Upper lobe of right lung (tissue), 1 donor: ENCODE measurements at regions not wholly inside any gene's neighbourhood (a gene's known extent, or its start where the extent isn't known, plus 50 kb on each side); places are given as distances from the start of the nearest gene placed in this dataset.
A peak's percentile ranks its signal among the peaks of the same experiment; 100 is the strongest.
"Not testable (repeated sequence)": the region's sequence is repeated elsewhere in the genome, so short reads cannot be mapped to it uniquely, and the experiment has no call there.

Source experiments
- ATAC-seq: fragments of 200-7000 bp; cut with Tn5 transposase; one replicate; pipeline ENCODE4 v1.9.1; 2020; ENCODE audit warnings: mild to moderate bottlenecking, moderate library complexity
- DNase-seq: peaks from one replicate; pipeline ENCODE4 v3.0.0-alpha.2; 2020
- H3K27ac ChIP-seq: fragments of 200-600 bp; one replicate; pipeline ENCODE4 v1.8.0; 2022
- H3K27me3 ChIP-seq: fragments of 200-600 bp; one replicate; pipeline ENCODE4 v1.8.0; 2022; ENCODE audit warnings: mild to moderate bottlenecking
- H3K36me3 ChIP-seq: fragments of 200-600 bp; one replicate; pipeline ENCODE4 v1.8.0; 2022
- H3K4me1 ChIP-seq: fragments of 200-600 bp; one replicate; pipeline ENCODE4 v1.8.0; 2022
- H3K4me3 ChIP-seq: fragments of 200-600 bp; one replicate; pipeline ENCODE4 v1.8.0; 2022; ENCODE audit warnings: mild to moderate bottlenecking
- H3K9me3 ChIP-seq: fragments of 200-600 bp; one replicate; pipeline ENCODE4 v1.8.0; 2022
- intact Hi-C: fragments of 100-400 bp; cut with DNase I; formaldehyde crosslinking; loops from one replicate; pipeline ENCODE4 v1.11.0; 2022
- TF ChIP-seq, protein P1 (sequence below): fragments of 200-600 bp; IDR thresholded peaks from one replicate; pipeline ENCODE4 v1.8.0; 2022; ENCODE audit warnings: antibody characterized with exemption
- donor health status: DM: no; HTN: yes; CAD: no; lungs with severe emphysema.

DNA sequence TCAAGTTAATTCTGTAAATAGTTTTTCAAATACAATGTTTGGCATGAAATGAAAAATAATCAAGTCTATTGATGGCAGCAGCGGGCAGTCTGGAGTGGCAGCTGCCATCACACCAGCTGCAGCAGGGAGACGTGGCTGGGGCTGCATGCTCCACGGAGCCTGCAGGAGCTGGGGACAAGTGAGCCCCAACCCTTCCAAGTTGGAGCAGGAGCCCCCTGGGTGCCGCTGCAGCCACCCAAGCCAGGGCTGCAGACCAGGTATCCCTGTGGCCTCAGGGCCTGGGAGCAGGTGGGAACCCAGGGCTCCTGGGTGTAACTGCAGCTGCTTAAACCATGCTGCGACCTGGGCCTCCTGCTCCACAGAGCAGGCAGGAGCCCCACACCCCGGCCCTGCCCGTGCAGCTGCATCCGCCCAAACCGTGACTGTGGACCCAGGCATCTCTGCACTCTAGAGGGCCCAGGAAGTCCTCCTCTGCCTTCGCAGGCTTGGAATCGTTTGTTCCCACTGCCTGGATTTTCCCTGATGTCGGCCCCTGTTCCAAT, 257.4 kb downstream of the PLOD2 start:
- no peak for DNase-seq

DNA sequence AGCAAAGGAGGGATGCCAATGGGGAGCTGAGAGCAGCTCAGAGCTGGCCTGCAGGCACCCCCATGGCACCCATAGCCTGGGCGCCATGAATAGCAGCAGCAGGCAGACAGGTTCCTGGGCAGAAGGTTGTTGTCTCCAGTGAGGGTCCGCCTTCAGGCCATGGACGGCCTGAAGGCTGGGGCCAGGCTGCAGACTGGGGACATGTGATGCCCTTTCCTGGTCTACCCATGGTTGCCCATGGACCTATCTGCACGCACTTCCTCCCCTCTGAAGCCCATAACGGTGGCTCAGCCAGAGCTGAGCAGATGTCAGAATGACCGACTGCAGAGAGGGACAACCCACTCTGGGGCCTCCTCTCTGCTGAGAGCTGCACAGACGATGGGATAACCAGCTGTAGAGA, 256.8 kb downstream of the PLOD2 start:
- no peaks in the 10 kb centered on the region for H3K9me3 ChIP-seq
- H3K36me3 ChIP-seq, result no peaks in the 10 kb centered on the region
- no peaks in the 10 kb centered on the region for H3K4me1 ChIP-seq
- TF ChIP-seq, protein P1, sequence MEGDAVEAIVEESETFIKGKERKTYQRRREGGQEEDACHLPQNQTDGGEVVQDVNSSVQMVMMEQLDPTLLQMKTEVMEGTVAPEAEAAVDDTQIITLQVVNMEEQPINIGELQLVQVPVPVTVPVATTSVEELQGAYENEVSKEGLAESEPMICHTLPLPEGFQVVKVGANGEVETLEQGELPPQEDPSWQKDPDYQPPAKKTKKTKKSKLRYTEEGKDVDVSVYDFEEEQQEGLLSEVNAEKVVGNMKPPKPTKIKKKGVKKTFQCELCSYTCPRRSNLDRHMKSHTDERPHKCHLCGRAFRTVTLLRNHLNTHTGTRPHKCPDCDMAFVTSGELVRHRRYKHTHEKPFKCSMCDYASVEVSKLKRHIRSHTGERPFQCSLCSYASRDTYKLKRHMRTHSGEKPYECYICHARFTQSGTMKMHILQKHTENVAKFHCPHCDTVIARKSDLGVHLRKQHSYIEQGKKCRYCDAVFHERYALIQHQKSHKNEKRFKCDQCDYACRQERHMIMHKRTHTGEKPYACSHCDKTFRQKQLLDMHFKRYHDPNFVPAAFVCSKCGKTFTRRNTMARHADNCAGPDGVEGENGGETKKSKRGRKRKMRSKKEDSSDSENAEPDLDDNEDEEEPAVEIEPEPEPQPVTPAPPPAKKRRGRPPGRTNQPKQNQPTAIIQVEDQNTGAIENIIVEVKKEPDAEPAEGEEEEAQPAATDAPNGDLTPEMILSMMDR, result no peak
- no peak overlapping the region for H3K27ac ChIP-seq
- intact Hi-C loops, result no loop called here
- no peak overlapping the region for H3K4me3 ChIP-seq
- DNase-seq (no peak), ATAC-seq (peak; percentile 23)
- H3K27me3 ChIP-seq, result no peaks in the 10 kb centered on the region

More for the DNA sequence above, 257.4 kb downstream of the PLOD2 start:
- no peak overlapping the region for H3K4me3 ChIP-seq
- no peaks in the 10 kb centered on the region for H3K36me3 ChIP-seq
- intact Hi-C loops, result no loop called here
- no peak overlapping the region for H3K27ac ChIP-seq
- no peaks in the 10 kb centered on the region for H3K27me3 ChIP-seq
- no peaks in the 10 kb centered on the region for H3K9me3 ChIP-seq
- peak; percentile 52 for ATAC-seq
- H3K4me1 ChIP-seq, result no peaks in the 10 kb centered on the region
- TF ChIP-seq, protein P1, result no peak

DNA sequence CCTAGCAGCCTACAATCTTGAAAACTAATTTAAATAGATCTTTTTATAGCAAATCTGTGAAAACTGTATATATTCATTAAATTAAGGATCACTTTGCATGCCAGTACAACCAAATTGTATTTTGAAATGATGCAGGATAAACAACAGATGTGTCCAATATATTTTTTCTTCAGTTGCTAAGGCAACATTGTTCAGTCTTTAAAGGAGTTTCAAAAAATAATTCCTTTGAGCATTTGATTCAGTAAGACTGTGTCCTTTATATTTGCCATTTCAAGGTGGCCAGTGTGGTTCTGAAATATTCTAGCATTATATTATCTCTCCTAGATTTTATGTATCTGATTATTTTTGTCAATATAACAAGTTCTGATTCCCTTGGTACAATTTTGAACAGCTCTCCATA, 254.7 kb downstream of the PLOD2 start:
- TF ChIP-seq, protein P1, result no peak
- Histone ChIP-seq H3K27me3 (no peaks in the 10 kb centered on the region), H3K4me1 (no peaks in the 10 kb centered on the region), H3K27ac (no peak overlapping the region), H3K36me3 (no peaks in the 10 kb centered on the region), H3K9me3 (no peaks in the 10 kb centered on the region), H3K4me3 (no peak overlapping the region)
- intact Hi-C loops, result no loop called here
- DNase-seq (no peak), ATAC-seq (no peak)

DNA sequence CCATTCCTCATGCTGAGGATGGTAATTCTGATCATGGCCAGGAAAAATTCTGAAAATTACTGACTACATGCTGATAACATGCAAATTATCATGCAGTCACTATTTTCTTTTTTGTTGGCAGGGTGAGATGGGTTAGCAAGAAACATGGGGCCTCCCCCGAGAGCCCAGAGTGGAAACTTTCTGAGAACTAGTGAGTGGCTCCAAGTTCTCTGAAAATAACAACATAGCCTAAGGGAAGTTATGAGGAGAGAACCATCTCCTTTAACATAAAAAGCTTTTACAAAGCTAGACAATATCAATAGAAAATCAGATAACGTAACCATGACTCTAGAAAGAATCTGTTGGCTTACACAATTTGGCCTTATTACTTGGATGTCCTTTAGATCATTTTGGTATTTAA, 254.2 kb downstream of the PLOD2 start:
- no peak for ATAC-seq
- intact Hi-C loops, result no loop called here
- no peaks in the 10 kb centered on the region for H3K9me3 ChIP-seq

DNA sequence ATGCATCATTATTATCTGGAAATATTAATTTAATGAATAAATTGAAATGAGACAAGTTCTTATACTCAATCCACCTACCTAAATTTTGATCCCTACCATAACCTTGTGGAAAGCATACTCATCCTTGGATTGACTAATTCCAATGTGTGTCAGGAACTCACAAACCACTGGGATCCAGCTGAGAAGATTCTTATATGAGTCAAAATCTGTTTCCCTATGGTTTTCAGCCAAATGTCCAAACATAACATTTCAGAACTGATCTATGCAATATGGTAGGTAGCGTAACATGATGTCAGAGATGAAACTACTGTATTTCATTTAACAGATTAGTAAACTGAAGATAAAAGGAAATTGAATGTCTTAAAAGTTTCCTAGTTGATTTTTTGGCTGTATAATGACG, 250.0 kb downstream of the PLOD2 start:
- no peaks in the 10 kb centered on the region for H3K9me3 ChIP-seq
- intact Hi-C loops, result no loop called here
- no peak overlapping the region for H3K4me3 ChIP-seq
- no peaks in the 10 kb centered on the region for H3K27me3 ChIP-seq
- H3K27ac ChIP-seq, result no peak overlapping the region
- H3K36me3 ChIP-seq, result no peaks in the 10 kb centered on the region
- DNase-seq, result no peak
- TF ChIP-seq, protein P1, result no peak
- H3K4me1 ChIP-seq, result no peaks in the 10 kb centered on the region
- ATAC-seq, result no peak

More for the DNA sequence above, 254.2 kb downstream of the PLOD2 start:
- TF ChIP-seq, protein P1, result no peak
- H3K36me3 ChIP-seq, result no peaks in the 10 kb centered on the region
- no peak for DNase-seq
- H3K4me3 ChIP-seq, result no peak overlapping the region
- no peak overlapping the region for H3K27ac ChIP-seq
- no peaks in the 10 kb centered on the region for H3K27me3 ChIP-seq
- no peaks in the 10 kb centered on the region for H3K4me1 ChIP-seq

DNA sequence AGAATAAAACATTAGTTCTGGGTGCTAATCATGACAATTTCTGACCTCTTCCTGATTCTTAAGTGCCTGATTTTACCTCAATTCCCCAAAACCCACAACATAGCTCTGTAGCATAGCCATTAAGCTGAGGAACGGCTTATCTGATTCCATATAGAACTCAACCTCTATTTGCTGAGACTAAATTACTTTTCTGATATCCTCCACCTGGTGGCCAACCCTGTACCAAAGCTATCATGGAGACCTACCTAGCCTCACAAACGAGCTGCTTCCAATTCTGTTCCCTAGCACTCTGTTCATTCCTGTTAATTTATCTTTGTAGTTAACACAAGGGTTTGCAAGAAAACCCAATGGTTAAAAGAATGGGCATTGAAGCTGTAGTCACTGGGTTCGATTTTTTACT, 245.2 kb downstream of the PLOD2 start:
- Histone ChIP-seq H3K4me1 (no peaks in the 10 kb centered on the region), H3K4me3 (no peak overlapping the region), H3K36me3 (no peaks in the 10 kb centered on the region), H3K9me3 (no peaks in the 10 kb centered on the region), H3K27ac (no peak overlapping the region), H3K27me3 (no peaks in the 10 kb centered on the region)
- DNase-seq (no peak), ATAC-seq (no peak)
- TF ChIP-seq, protein P1, result no peak
- intact Hi-C loops, result no loop called here

DNA sequence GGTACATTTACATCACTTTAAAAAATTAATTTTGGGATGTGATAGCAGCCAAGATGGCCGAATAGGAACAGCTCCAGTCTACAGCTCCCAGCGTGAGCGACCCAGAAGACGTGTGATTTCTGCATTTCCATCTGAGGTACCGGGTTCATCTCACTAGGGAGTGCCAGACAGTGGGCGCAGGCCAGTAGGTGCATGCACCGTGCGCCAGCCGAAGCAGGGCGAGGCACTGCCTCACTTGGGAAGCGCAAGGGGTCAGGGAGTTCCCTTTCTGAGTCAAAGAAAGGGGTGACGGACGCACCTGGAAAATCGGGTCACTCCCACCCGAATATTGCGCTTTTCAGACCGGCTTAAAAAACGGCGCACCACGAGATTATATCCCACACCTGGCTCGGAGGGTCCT, 233.2 kb downstream of the PLOD2 start:
- intact Hi-C loops, ATAC-seq, H3K4me3 ChIP-seq, H3K9me3 ChIP-seq, DNase-seq, H3K27ac ChIP-seq, H3K27me3 ChIP-seq, H3K4me1 ChIP-seq, H3K36me3 ChIP-seq: not testable (repeated sequence)
